HL-60 (cell line): ENCODE measurements at regions not wholly inside any gene's neighbourhood (a gene's known extent, or its start where the extent isn't known, plus 50 kb on each side); places are given as distances from the start of the nearest gene placed in this dataset.

Experiments
- DNase-seq, 2 experiments: peaks; one replicate each; pipeline ENCODE4 v3.0.0-alpha.2; 2010 to 2020; ENCODE audit warnings: low read depth in 1 of 2, low spot score in 1 of 2
- H3K27ac ChIP-seq: fragments of 250-450 bp; sonication (Bioruptor Pico); replicated peaks from 2 replicates; pipeline ENCODE4 v1.5.1; 2020; ENCODE audit warnings: mild to moderate bottlenecking, moderate library complexity
- H3K27me3 ChIP-seq: fragments of 250-450 bp; sonication (Bioruptor Pico); 2 replicates; pipeline ENCODE4 v1.5.1; 2021; ENCODE audit warnings: mild to moderate bottlenecking, moderate library complexity; ENCODE audit not compliant: insufficient read depth, poor library complexity, severe bottlenecking
- H3K4me3 ChIP-seq: replicated peaks from 2 replicates; pipeline ENCODE4 v1.5.1; 2011; ENCODE audit warnings: mild to moderate bottlenecking, control low read depth, low read length; ENCODE audit not compliant: insufficient read depth
- GABPA ChIP-seq: IDR thresholded peaks from 2 replicates; pipeline ENCODE4 v1.6.1; 2012; ENCODE audit warnings: low read depth
- POLR2AphosphoS5 ChIP-seq: IDR thresholded peaks from 2 replicates; pipeline ENCODE4 v1.6.1; 2012; ENCODE audit warnings: low read depth
- SPI1 ChIP-seq: IDR thresholded peaks from 2 replicates; pipeline ENCODE4 v1.6.1; 2012; ENCODE audit warnings: low read depth, mild to moderate bottlenecking, borderline replicate concordance
- TF ChIP-seq, protein P1 (sequence below): IDR thresholded peaks from one replicate; pipeline ENCODE4 v1.5.1; 2011; ENCODE audit warnings: low read length, control low read depth, inconsistent platforms; ENCODE audit not compliant: insufficient read depth
- TF ChIP-seq, protein P2 (sequence below): IDR thresholded peaks from 2 replicates; pipeline ENCODE4 v1.6.1; 2012; ENCODE audit warnings: low read depth; ENCODE audit not compliant: insufficient replicate concordance

- TF ChIP-seq, protein P1, sequence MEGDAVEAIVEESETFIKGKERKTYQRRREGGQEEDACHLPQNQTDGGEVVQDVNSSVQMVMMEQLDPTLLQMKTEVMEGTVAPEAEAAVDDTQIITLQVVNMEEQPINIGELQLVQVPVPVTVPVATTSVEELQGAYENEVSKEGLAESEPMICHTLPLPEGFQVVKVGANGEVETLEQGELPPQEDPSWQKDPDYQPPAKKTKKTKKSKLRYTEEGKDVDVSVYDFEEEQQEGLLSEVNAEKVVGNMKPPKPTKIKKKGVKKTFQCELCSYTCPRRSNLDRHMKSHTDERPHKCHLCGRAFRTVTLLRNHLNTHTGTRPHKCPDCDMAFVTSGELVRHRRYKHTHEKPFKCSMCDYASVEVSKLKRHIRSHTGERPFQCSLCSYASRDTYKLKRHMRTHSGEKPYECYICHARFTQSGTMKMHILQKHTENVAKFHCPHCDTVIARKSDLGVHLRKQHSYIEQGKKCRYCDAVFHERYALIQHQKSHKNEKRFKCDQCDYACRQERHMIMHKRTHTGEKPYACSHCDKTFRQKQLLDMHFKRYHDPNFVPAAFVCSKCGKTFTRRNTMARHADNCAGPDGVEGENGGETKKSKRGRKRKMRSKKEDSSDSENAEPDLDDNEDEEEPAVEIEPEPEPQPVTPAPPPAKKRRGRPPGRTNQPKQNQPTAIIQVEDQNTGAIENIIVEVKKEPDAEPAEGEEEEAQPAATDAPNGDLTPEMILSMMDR = no peak
- no peak for TF ChIP-seq GABPA
- TF ChIP-seq, protein P2, sequence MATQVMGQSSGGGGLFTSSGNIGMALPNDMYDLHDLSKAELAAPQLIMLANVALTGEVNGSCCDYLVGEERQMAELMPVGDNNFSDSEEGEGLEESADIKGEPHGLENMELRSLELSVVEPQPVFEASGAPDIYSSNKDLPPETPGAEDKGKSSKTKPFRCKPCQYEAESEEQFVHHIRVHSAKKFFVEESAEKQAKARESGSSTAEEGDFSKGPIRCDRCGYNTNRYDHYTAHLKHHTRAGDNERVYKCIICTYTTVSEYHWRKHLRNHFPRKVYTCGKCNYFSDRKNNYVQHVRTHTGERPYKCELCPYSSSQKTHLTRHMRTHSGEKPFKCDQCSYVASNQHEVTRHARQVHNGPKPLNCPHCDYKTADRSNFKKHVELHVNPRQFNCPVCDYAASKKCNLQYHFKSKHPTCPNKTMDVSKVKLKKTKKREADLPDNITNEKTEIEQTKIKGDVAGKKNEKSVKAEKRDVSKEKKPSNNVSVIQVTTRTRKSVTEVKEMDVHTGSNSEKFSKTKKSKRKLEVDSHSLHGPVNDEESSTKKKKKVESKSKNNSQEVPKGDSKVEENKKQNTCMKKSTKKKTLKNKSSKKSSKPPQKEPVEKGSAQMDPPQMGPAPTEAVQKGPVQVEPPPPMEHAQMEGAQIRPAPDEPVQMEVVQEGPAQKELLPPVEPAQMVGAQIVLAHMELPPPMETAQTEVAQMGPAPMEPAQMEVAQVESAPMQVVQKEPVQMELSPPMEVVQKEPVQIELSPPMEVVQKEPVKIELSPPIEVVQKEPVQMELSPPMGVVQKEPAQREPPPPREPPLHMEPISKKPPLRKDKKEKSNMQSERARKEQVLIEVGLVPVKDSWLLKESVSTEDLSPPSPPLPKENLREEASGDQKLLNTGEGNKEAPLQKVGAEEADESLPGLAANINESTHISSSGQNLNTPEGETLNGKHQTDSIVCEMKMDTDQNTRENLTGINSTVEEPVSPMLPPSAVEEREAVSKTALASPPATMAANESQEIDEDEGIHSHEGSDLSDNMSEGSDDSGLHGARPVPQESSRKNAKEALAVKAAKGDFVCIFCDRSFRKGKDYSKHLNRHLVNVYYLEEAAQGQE = no peak
- no peak for TF ChIP-seq SPI1
- no peak for TF ChIP-seq POLR2AphosphoS5
- Histone ChIP-seq H3K27me3 (no peaks in the 10 kb centered on the region), H3K27ac (no peak overlapping the region), H3K4me3 (no peak overlapping the region)
- DNase-seq = no peak
Observed at GRCh38 chr13:64540976-64541375, 2689.2 kb downstream of the PCDH9 start.

DNA sequence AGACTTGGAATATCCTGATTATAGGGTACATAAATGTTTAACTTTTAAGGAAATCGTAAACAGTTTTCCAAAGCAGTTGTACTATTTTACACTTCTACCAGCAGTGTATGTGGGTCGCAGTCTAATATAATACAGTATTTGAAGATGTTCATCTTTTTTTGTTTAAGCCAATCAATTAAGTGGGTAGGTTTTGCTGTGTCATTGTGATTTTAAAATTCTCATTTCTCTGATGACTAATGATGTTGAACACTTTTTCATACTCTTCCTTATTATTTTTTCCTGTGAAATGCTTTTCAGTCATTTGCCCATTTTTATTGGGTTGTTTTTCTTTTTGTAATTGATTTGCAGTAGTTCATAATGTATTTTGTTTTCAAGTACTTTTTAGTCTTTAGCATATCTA lies 2689.7 kb downstream of the PCDH9 start:
- no peak overlapping the region for H3K4me3 ChIP-seq
- H3K27ac ChIP-seq = no peak overlapping the region
- no peak for DNase-seq
- TF ChIP-seq SPI1 = no peak
- TF ChIP-seq GABPA = no peak
- TF ChIP-seq, protein P1 = no peak
- TF ChIP-seq POLR2AphosphoS5 = no peak
- TF ChIP-seq, protein P2 = no peak
- H3K27me3 ChIP-seq = no peaks in the 10 kb centered on the region

DNA sequence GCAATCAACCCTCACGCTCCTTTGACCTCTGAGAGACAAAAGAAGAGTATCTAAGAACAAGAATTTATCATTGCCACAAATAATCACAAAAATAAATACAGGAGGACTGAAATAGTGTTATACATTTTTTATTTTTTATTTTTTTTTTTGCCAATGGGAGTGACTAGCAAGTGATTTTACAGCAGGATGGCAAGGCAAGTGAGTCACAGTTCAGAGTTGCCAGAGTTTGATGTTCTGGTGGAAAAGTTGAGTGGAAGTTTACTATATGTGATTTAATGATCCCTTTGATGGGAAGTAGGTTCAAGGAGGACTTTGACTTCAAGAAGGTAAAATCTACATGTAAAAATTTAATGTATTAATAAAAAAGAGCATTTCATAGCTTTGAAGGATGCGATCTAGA lies 2691.4 kb downstream of the PCDH9 start:
- Histone ChIP-seq H3K4me3 (no peak overlapping the region), H3K27me3 (no peaks in the 10 kb centered on the region), H3K27ac (no peak overlapping the region)
- TF ChIP-seq, protein P1 = no peak
- TF ChIP-seq, protein P2 = no peak
- TF ChIP-seq POLR2AphosphoS5 = no peak
- TF ChIP-seq GABPA = no peak
- no peak for TF ChIP-seq SPI1
- DNase-seq = no peak
